MCF 10A (cell line): ENCODE measurements at regions not wholly inside any gene's neighbourhood (a gene's known extent, or its start where the extent isn't known, plus 50 kb on each side); places are given as distances from the start of the nearest gene placed in this dataset.

Experiments
- BruUV-seq: library from RNA; stranded (reverse); fragments of 400-500 nt; replicated peaks from 2 replicates; lab custom pipeline; 2021; lab: Mats Ljungman, UMichigan
- CTCF ChIA-PET: fragments of 300-600 bp; sonication (Branson Sonifier 250); formaldehyde crosslinking; extraction: SDS; loops from one replicate; lab custom pipeline; 2021; ENCODE audit warnings: antibody characterized with exemption, inconsistent platforms; lab: Yijun Ruan, JAX
- POLR2A ChIA-PET: fragments of 300-600, 350-650 bp; sonication (Branson Sonifier 250); formaldehyde crosslinking; extraction: SDS; loops from one replicate; lab custom pipeline; 2020; ENCODE audit warnings: antibody characterized with exemption, inconsistent platforms; lab: Yijun Ruan, JAX
- DNase-seq: peaks from one replicate; pipeline ENCODE4 v3.0.0-alpha.2; 2018; ENCODE audit not compliant: unreplicated experiment
- H3K27ac Mint-ChIP-seq: one replicate; pipeline ENCODE4 v1.8.0; 2022; ENCODE audit warnings: mild to moderate bottlenecking, low read depth, mixed read lengths; ENCODE audit not compliant: unreplicated experiment
- H3K27me3 Mint-ChIP-seq: one replicate; pipeline ENCODE4 v1.8.0; 2022; ENCODE audit warnings: mixed read lengths; ENCODE audit not compliant: insufficient read depth, unreplicated experiment
- H3K36me3 Mint-ChIP-seq: one replicate; pipeline ENCODE4 v1.8.0; 2022; ENCODE audit warnings: mild to moderate bottlenecking, moderate library complexity, mixed read lengths; ENCODE audit not compliant: insufficient read depth, unreplicated experiment
- H3K4me1 Mint-ChIP-seq: one replicate; pipeline ENCODE4 v1.8.0; 2022; ENCODE audit warnings: mixed read lengths; ENCODE audit not compliant: insufficient read depth, unreplicated experiment
- H3K4me3 Mint-ChIP-seq: one replicate; pipeline ENCODE4 v1.8.0; 2022; ENCODE audit warnings: mild to moderate bottlenecking, moderate library complexity, mixed read lengths; ENCODE audit not compliant: unreplicated experiment
- H3K9me3 Mint-ChIP-seq: one replicate; pipeline ENCODE4 v1.8.0; 2022; ENCODE audit warnings: mixed read lengths; ENCODE audit not compliant: unreplicated experiment
- intact Hi-C: fragments of 100-400 bp; cut with micrococcal nuclease; formaldehyde crosslinking; loops from 2 replicates; pipeline ENCODE4 v1.14.1; 2022
- TF ChIP-seq, protein P1 (sequence below): fragments of 200-600 bp; IDR thresholded peaks from one replicate; pipeline ENCODE4 v1.8.0; 2022; ENCODE audit warnings: antibody characterized with exemption, mild to moderate bottlenecking; ENCODE audit not compliant: unreplicated experiment

DNA sequence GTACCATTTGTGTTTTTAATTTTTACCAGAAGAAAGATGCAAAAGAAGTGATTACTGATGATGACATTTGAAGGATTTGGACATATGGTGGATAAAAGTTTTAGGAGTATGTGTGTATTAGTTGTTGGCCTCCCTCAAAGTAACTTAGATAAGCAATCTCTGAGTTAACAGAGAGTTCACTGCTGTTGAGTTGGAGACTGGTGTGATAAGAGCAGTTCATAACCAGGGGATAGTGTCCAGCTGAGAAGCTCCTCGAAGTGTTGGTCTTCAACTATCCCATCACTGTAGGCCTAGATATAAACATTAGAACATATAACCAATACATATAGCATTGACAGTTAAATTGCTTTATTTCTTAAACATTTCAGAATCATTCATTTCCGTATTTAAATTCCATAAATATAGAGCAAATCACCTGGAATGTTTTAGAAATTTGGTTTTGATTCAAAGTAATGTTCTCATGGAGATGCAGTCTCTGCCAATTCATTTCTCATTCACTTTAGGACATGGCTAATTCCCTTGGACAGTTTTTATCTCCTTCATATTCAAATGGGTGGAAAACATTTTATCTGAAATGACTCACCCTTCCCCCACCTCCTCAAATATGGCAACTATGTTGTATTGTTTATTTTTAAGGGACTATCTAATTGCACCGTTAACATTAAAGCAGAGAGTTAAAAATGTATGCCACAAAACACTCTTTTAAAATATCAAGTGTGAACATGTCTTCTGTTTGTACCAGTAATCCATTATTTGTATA is 136.8 kb upstream of the SLC4A4 start:
- no peak for DNase-seq
- Mint-ChIP-seq H3K4me1 (no peaks in the 10 kb centered on the region), H3K36me3 (no peaks in the 10 kb centered on the region), H3K27ac (no peak overlapping the region), H3K4me3 (no peak overlapping the region), H3K9me3 (no peaks in the 10 kb centered on the region), H3K27me3 (no peaks in the 10 kb centered on the region)
- intact Hi-C loops = no loop called here
- no TSS peak for BruUV-seq
- ChIA-PET POLR2A (no interaction called here), CTCF (no interaction called here)
- TF ChIP-seq, protein P1, sequence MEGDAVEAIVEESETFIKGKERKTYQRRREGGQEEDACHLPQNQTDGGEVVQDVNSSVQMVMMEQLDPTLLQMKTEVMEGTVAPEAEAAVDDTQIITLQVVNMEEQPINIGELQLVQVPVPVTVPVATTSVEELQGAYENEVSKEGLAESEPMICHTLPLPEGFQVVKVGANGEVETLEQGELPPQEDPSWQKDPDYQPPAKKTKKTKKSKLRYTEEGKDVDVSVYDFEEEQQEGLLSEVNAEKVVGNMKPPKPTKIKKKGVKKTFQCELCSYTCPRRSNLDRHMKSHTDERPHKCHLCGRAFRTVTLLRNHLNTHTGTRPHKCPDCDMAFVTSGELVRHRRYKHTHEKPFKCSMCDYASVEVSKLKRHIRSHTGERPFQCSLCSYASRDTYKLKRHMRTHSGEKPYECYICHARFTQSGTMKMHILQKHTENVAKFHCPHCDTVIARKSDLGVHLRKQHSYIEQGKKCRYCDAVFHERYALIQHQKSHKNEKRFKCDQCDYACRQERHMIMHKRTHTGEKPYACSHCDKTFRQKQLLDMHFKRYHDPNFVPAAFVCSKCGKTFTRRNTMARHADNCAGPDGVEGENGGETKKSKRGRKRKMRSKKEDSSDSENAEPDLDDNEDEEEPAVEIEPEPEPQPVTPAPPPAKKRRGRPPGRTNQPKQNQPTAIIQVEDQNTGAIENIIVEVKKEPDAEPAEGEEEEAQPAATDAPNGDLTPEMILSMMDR = no peak

DNA sequence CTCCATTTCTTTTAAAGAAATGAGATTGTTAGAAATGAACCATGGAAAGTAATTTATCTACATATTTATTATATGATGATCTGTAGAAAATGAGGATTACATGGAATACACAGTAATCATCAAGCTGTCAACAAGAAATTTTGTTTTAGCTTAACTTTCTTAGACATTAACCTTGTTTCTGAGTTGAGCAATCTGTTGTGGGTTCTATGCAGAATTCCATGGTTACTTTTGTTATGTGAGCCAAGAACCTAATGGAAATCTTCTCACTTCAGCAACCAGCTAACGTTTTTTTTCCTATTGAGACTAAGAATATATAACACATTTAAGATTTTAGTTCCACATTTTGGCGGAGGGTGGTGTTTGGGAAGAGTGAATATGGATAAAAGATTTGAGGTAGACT is 136.1 kb upstream of the SLC4A4 start:
- BruUV-seq = no TSS peak
- intact Hi-C loops = no loop called here
- Mint-ChIP-seq H3K27ac (no peak overlapping the region), H3K4me1 (no peaks in the 10 kb centered on the region), H3K9me3 (no peaks in the 10 kb centered on the region), H3K27me3 (no peaks in the 10 kb centered on the region), H3K4me3 (no peak overlapping the region), H3K36me3 (no peaks in the 10 kb centered on the region)
- ChIA-PET CTCF (no interaction called here), POLR2A (no interaction called here)
- TF ChIP-seq, protein P1 = no peak
- no peak for DNase-seq

DNA sequence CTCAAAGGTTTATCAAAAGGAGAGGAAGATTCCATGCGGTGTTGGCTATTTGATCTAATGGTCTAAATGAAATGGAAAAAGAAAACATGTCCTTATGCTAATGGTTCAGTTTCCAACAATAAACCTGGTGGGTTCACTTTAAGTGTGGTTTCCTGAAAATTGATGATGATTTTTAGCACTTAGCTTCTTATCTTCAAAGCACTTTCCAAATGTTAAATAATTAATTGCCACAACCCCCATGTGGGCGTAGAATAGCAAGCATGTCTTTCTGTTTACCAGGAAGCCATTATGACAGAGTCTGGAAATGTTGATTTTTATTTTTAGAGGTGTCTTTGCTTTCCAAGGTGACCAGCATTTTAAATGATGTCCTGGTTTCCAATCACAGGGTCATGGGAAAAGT is 134.8 kb upstream of the SLC4A4 start:
- intact Hi-C loops = no loop called here
- BruUV-seq = no TSS peak
- Mint-ChIP-seq H3K27ac (no peak overlapping the region), H3K36me3 (no peaks in the 10 kb centered on the region), H3K4me1 (peaks cover 2% of the 10 kb centered on the region), H3K9me3 (no peaks in the 10 kb centered on the region), H3K4me3 (no peak overlapping the region), H3K27me3 (no peaks in the 10 kb centered on the region)
- TF ChIP-seq, protein P1 = no peak
- no peak for DNase-seq
- ChIA-PET POLR2A (no interaction called here), CTCF (no interaction called here)

DNA sequence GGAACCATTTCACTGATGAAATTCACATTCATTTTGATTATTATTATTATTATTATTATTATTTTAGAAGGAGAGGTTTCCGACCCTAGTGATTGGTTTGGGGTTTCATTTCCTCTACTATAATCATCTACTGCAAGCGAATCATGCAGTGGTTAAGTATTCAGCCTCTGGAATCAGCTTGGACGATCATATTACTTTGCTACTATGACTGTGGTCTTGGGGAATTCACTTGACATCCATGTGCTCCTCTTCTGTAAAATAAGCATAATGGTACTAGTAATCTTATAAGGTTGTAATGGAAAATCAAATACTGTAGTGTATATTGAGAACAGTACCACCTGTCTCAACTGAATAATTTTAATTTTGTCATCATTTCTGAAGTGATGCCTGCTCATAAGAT is 132.1 kb upstream of the SLC4A4 start:
- H3K9me3 Mint-ChIP-seq = no peaks in the 10 kb centered on the region
- ChIA-PET CTCF (no interaction called here), POLR2A (no interaction called here)
- BruUV-seq = no TSS peak
- no peaks in the 10 kb centered on the region for H3K27me3 Mint-ChIP-seq
- peaks cover 6% of the 10 kb centered on the region for H3K4me1 Mint-ChIP-seq
- intact Hi-C loops = no loop called here
- TF ChIP-seq, protein P1 = no peak
- no peak overlapping the region for H3K4me3 Mint-ChIP-seq
- DNase-seq = no peak
- no peaks in the 10 kb centered on the region for H3K36me3 Mint-ChIP-seq
- H3K27ac Mint-ChIP-seq = no peak overlapping the region
